OCI-M1 (cell line): ENCODE measurements at regions not wholly inside any gene's neighbourhood (a gene's known extent, or its start where the extent isn't known, plus 50 kb on each side); places are given as distances from the start of the nearest gene placed in this dataset.

Experiments used
- DNase-seq: peaks from one replicate; lab custom pipeline; 2025; lab: John Stamatoyannopoulos, UW

DNA sequence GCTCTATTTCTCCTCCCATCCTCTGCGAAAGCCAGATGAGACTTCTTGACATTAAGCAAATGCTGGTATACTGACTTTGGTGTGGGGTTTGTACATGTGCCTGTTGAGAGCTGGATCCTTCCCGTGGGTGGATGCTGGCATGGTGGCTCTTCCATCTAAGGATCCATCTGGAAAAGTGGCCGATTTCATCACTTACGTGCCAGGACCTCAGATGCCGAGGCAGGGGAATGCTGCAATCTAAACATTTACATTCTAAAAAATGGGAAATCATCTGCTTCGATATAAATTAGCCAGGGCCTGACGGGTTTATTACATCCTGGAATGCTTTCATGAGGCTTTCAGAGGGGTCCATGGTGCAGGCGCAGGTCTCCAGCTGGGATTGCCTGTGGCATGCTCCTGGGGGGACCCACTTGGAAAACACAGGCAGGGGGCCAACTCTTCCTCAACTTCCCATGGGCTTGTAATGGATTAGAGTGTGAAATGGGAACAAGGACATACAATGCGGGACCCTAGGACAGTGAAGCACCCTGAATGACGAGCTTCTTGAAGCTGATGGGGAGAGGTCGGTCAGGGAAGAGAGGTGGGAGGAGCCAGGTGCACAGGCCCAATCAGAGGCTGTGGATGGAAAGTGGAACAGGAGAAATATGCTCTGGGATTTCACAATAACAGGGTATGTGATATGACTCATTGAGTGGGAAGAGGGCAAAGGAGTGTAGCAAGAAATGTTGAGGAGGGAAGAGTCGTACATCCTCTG lies 105.5 kb upstream of the PITX1 start:
- peak; percentile 52 for DNase-seq

DNA sequence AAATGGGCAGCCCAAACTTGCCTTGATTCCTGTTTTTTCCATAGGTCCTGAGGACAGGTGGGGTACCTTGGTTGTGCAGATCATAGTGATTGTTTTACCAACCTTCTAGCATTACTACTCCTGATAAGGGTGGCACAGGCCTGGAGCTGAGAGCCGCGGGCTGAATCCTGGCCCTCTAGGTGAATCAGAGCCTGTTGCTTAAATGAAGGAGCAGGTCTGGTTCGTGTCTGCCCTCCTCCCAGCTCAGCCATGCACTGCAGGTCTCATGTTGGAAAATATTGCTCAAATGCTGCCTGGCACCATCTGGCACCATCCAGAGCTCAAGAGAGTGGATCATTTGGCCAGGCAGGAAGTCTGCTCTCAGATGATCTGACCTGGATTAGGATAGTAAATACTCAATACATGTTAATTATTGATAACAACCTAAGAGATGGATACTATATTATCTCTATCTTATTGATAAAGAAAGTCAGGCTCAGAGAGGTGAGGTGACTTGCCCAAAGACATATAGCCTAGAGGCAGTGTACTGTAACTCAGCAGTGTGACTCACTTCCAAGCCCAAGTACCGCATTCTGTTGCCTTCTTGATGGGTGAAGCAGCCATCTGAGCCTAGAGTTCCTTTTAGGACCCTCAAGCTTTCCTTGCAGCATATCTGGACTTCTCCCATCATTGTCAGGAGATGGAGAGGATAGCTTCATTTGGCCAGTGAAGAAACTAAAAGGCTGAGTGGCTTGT lies 104.3 kb upstream of the PITX1 start:
- no peak for DNase-seq

GRCh38 chr5:135137146-135137915 lies 103.3 kb upstream of the PITX1 start:
- no peak for DNase-seq

- peak; percentile 57 for DNase-seq
Observed at GRCh38 chr5:135136546-135136945, 102.5 kb upstream of the PITX1 start.

DNA sequence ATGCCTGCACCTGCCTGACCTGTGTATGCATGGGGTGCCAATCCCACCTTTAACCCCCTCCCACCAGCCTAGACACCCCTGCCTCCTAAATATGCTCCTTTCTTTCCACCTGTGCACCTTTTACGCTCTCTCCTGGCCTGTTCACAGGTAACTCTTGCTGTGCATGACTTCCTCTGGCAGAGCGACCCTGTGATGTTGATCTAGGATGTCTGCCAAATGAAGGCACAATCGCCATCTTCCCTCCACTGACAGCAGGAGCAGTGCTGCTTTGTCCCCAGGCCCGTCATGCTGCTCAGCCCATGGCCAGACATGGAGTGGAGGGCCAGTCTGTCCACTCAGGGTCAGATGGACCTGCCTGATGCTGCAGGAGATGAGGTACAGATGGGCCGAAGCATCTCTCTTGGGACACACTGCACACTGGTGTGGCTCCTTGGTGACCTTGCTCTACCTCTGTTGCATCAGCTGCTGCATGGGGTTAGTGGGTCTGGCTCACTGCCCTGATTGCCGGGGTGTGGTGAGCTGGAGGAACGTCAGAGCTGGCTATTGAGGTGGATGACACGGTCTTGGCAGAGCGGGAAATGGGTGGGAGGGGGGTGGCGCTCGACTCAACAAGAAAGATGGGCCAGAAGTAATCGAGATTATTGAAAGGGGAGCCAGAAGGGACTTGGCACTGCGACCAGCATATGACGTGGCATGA lies 101.7 kb upstream of the PITX1 start:
- DNase-seq, result peak; percentile 87

GRCh38 chr5:135134691-135135381 lies 100.8 kb upstream of the PITX1 start:
- no peak for DNase-seq

- DNase-seq, result peak; percentile 99
Observed at GRCh38 chr5:135133698-135134515, 99.9 kb upstream of the PITX1 start.

- no peak for DNase-seq
Observed at GRCh38 chr5:135133181-135133580, 99.2 kb upstream of the PITX1 start.

- DNase-seq, result no peak
Observed at GRCh38 chr5:135131801-135132680, 98.0 kb upstream of the PITX1 start.

DNA sequence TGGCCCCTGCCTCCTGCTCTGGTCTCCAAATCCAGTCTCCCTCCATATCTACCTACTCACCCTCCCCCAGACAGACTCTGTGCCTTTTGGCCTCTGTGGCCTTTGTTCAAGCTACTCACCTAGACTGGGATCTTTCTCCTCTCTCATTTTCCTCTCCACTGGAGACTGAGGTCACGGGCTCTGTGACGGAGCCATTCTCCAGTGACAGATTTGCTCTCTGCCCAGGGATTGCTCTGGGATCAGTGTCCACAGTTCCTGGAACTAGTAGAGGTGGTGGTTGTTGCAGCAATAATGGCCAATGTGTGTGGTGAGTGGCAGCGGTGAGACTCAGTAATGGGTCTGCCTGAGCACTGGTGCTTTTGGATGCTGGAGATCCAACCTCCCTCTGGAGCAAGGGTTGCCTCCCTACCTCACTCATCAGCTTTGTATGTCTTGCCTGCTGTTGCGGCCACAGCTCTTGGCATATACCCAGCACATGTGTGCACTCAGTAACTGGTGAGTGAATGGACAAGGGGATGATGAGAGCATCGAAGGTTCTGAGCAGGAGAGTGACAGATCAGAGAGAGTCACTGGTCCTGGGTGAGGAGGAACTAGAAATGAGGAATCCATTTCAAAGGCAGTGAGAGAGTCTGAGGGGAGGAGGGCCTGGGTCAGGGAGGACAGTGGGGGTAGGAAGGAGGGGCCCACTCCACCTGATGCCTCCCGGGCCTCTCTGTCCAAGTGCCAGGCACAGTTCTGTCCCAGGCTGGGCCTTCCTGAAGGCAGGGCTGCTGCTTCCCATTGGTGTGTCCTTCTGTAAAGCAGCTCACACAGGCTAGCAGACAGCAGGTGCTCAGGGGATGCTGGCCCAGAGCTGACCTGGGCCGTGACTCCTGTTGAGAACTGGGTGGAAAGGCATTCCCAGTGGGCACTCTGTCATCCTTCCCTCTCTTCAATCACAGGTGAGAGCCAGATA lies 96.5 kb upstream of the PITX1 start:
- peak; percentile 25 for DNase-seq

DNA sequence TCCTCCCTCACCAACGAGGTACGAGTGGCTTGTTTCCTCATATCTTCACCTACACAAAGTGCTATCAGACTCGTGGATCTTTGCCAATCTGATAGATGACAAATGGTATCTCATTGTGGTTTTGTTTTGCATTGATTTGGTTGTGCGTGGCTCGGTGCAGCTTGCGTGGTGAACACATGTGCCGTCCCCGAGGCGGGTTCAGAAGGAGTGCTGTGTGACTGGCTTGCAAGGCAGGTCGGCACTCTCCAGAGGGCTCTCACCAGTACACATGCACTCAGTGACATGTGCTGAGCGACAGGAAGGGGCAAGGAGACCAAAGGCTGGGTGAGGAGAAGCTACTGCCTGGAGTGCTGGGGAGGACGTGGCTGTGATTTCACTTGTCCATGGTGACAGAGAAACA lies 95.3 kb upstream of the PITX1 start:
- DNase-seq, result no peak

GRCh38 chr5:135128361-135128760 lies 94.3 kb upstream of the PITX1 start:
- DNase-seq, result no peak

- no peak for DNase-seq
Observed at GRCh38 chr5:135127439-135128240, 93.6 kb upstream of the PITX1 start.

DNA sequence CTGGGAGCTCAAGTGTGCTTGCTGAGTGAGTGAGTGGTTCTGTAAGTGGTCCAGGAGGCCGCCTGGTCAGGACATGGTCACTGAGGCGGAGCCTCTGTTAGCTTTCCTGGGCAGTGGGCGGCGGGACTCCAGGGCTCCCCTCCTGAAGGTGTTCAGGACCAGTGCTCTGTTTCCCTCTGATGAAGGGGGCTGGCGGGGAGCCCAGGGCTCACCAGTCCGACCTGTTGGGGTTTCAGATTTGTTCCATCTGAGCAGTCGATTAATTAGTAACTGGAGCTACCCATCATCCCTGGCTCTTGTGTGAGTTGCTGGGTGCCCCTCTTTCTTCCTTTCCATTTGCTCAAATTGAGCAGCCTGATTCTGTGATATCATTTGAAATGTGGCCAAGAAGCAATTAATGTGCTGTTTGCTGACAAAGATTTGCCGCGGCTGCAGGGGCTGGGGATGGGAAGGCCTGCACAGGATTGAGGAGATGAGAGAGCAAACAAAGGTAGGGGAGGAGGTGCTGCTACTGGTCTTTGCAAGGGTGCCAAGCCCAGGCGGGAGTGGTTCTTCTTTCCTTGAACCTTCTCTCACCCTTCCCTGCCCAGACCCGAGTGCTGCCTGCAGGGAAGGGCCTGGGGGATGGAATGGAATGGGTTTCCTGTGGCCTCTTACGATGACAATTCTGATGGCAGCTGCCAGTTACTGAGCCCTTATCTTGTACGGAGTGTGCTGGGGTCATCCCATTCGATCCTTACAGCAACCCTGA lies 92.8 kb upstream of the PITX1 start:
- DNase-seq, result no peak

- DNase-seq, result no peak
Observed at GRCh38 chr5:135124724-135125123, 90.7 kb upstream of the PITX1 start.

- no peak for DNase-seq
Observed at GRCh38 chr5:135124128-135124527, 90.1 kb upstream of the PITX1 start.

GRCh38 chr5:135122797-135123196 lies 88.8 kb upstream of the PITX1 start:
- no peak for DNase-seq
